Smooth muscle cell (in vitro differentiated cells): ENCODE measurements at regions not wholly inside any gene's neighbourhood (a gene's known extent, or its start where the extent isn't known, plus 50 kb on each side); places are given as distances from the start of the nearest gene placed in this dataset.
"Not testable (repeated sequence)": the region's sequence is repeated elsewhere in the genome, so short reads cannot be mapped to it uniquely, and the experiment has no call there.

ENCODE experiments used
- DNase-seq: peaks from one replicate; lab custom pipeline; 2025; ENCODE audit not compliant: unreplicated experiment; lab: John Stamatoyannopoulos, UW
- H2AFZ ChIP-seq: fragments of 200-600 bp; sonication (generic); 2 replicates; pipeline ENCODE4 v1.6.0; 2016; ENCODE audit warnings: antibody characterized with exemption, low read depth, mild to moderate bottlenecking
- H3F3A ChIP-seq: fragments of 200-600 bp; sonication (generic); 2 replicates; pipeline ENCODE4 v1.6.0; 2017; ENCODE audit warnings: antibody characterized with exemption, low read depth
- H3K27ac ChIP-seq: fragments of 200-600 bp; sonication (generic); 2 replicates; pipeline ENCODE4 v1.5.1; 2016; ENCODE audit warnings: low read depth, mild to moderate bottlenecking
- H3K27me3 ChIP-seq: fragments of 200-600 bp; sonication (generic); 2 replicates; pipeline ENCODE4 v1.6.1; 2016; ENCODE audit warnings: low read depth, mild to moderate bottlenecking
- H3K36me3 ChIP-seq: fragments of 200-600 bp; sonication (generic); 2 replicates; pipeline ENCODE4 v1.5.1; 2016; ENCODE audit warnings: low read depth
- H3K4me1 ChIP-seq: fragments of 200-600 bp; sonication (generic); 2 replicates; pipeline ENCODE4 v1.5.1; 2016; ENCODE audit warnings: low read depth
- H3K4me2 ChIP-seq: fragments of 200-600 bp; sonication (generic); 2 replicates; pipeline ENCODE4 v1.6.0; 2016; ENCODE audit warnings: mild to moderate bottlenecking
- H3K4me3 ChIP-seq: fragments of 200-600 bp; sonication (generic); 2 replicates; pipeline ENCODE4 v1.5.1; 2016; ENCODE audit warnings: mild to moderate bottlenecking
- H3K79me2 ChIP-seq: fragments of 200-600 bp; sonication (generic); 2 replicates; pipeline ENCODE4 v1.6.0; 2016; ENCODE audit warnings: low read depth, mild to moderate bottlenecking
- H3K9ac ChIP-seq: fragments of 200-600 bp; sonication (generic); 2 replicates; pipeline ENCODE4 v1.6.0; 2016; ENCODE audit warnings: low read depth
- H3K9me3 ChIP-seq: fragments of 200-600 bp; sonication (generic); replicated peaks from 2 replicates; pipeline ENCODE4 v1.5.1; 2016; ENCODE audit warnings: low read depth
- H4K20me1 ChIP-seq: fragments of 200-600 bp; sonication (generic); 2 replicates; pipeline ENCODE4 v1.6.0; 2016; ENCODE audit warnings: low read depth
- WGBS: methylation state at CpG from one replicate; pipeline ENCODE4 v1.1.7; 2016; ENCODE audit warnings: low lambda C conversion rate; 5-methylcytosine and 5-hydroxymethylcytosine counted together
- TF ChIP-seq, protein P1 (sequence below): fragments of 200-600 bp; sonication (generic); IDR thresholded peaks from 2 replicates; pipeline ENCODE4 v1.5.1; 2017; ENCODE audit warnings: borderline replicate concordance, mild to moderate bottlenecking, antibody characterized with exemption; ENCODE audit not compliant: insufficient read depth, poor library complexity, severe bottlenecking

- Histone ChIP-seq H4K20me1 (no peaks in the 10 kb centered on the region), H3K27ac (no peak overlapping the region), H3K79me2 (no peaks in the 10 kb centered on the region), H3K27me3 (no peaks in the 10 kb centered on the region), H3F3A (no peaks in the 10 kb centered on the region), H2AFZ (no peak overlapping the region), H3K4me2 (no peak overlapping the region), H3K36me3 (no peaks in the 10 kb centered on the region), H3K9ac (no peak overlapping the region), H3K9me3 (no peaks in the 10 kb centered on the region), H3K4me3 (no peak overlapping the region), H3K4me1 (no peaks in the 10 kb centered on the region)
- WGBS, result 80% methylated on average over 6 of the region's 6 CpGs
- DNase-seq, result no peak
- TF ChIP-seq, protein P1, sequence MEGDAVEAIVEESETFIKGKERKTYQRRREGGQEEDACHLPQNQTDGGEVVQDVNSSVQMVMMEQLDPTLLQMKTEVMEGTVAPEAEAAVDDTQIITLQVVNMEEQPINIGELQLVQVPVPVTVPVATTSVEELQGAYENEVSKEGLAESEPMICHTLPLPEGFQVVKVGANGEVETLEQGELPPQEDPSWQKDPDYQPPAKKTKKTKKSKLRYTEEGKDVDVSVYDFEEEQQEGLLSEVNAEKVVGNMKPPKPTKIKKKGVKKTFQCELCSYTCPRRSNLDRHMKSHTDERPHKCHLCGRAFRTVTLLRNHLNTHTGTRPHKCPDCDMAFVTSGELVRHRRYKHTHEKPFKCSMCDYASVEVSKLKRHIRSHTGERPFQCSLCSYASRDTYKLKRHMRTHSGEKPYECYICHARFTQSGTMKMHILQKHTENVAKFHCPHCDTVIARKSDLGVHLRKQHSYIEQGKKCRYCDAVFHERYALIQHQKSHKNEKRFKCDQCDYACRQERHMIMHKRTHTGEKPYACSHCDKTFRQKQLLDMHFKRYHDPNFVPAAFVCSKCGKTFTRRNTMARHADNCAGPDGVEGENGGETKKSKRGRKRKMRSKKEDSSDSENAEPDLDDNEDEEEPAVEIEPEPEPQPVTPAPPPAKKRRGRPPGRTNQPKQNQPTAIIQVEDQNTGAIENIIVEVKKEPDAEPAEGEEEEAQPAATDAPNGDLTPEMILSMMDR, result no peak
Observed at GRCh38 chr2:35501076-35501475, 854.5 kb upstream of the CRIM1 start.

GRCh38 chr2:35496022-35496421 lies 859.6 kb upstream of the CRIM1 start:
- H3K27me3 ChIP-seq, result no peaks in the 10 kb centered on the region
- 91% methylated on average over 1 of the region's 1 CpG for WGBS

DNA sequence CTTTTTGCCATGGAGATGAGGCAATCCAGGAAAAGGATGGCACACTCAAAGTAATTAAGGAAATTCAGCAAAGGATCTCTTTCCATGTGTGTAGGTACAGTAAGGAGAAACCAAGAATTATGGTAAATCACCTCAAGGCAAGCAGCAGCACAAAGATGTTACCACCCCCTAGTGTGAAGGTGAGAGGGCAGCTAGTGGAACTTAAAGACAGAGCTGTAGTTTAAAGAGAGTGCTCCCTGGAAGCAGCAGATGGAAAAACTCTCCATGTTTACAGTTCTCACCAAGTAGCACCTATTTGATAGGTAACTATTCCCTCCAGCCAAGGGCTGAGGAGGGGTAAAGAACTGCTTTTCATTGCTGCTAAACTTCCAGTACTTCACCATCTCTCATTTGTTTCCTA lies 860.4 kb upstream of the CRIM1 start:
- Histone ChIP-seq H3K27ac (no peak overlapping the region), H4K20me1 (no peaks in the 10 kb centered on the region), H3K4me1 (no peaks in the 10 kb centered on the region), H3K36me3 (no peaks in the 10 kb centered on the region), H3K27me3 (no peaks in the 10 kb centered on the region), H3K79me2 (no peaks in the 10 kb centered on the region), H3K4me2 (no peak overlapping the region), H3K4me3 (no peak overlapping the region), H3F3A (no peaks in the 10 kb centered on the region), H2AFZ (no peak overlapping the region), H3K9me3 (no peaks in the 10 kb centered on the region), H3K9ac (no peak overlapping the region)
- DNase-seq, result no peak
- TF ChIP-seq, protein P1, result no peak

More at GRCh38 chr2:35496022-35496421, 859.6 kb upstream of the CRIM1 start:
- no peak overlapping the region for H3K4me2 ChIP-seq
- H3K79me2 ChIP-seq, result no peaks in the 10 kb centered on the region
- H2AFZ ChIP-seq, result no peak overlapping the region
- H3F3A ChIP-seq, result no peaks in the 10 kb centered on the region
- no peaks in the 10 kb centered on the region for H3K9me3 ChIP-seq
- H4K20me1 ChIP-seq, result no peaks in the 10 kb centered on the region
- no peak overlapping the region for H3K4me3 ChIP-seq
- no peaks in the 10 kb centered on the region for H3K4me1 ChIP-seq
- no peak for DNase-seq
- H3K9ac ChIP-seq, result no peak overlapping the region
- TF ChIP-seq, protein P1, result no peak
- no peak overlapping the region for H3K27ac ChIP-seq
- no peaks in the 10 kb centered on the region for H3K36me3 ChIP-seq

DNA sequence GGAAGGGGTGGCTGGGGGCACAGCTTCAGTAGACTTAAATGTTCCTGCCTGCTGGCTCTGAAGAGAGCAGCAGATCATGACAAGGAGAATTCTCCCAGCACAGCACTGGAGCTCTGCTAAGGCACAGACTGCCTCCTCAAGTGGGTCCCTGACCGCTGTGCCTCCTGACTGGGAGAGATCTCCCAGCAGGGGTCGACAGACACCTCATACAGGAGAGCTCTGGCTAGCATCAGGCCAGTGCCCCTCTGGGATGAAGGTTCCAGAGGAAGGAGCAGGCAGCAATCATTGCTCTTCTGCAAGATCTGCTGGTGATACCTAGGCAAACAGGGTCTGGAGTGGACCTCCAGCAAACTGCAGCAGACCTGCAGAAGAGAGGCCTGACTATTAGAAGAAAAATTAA lies 877.5 kb upstream of the CRIM1 start:
- H3K9ac ChIP-seq, H3K4me3 ChIP-seq, H3K36me3 ChIP-seq, H3K4me2 ChIP-seq, H3K27me3 ChIP-seq, H3F3A ChIP-seq, H4K20me1 ChIP-seq, H3K27ac ChIP-seq, H3K9me3 ChIP-seq, H3K79me2 ChIP-seq, DNase-seq, H3K4me1 ChIP-seq, H2AFZ ChIP-seq: not testable (repeated sequence)
- 69% methylated on average over 2 of the region's 2 CpGs for WGBS
